HT-29 (cell line): ENCODE measurements at regions not wholly inside any gene's neighbourhood (a gene's known extent, or its start where the extent isn't known, plus 50 kb on each side); places are given as distances from the start of the nearest gene placed in this dataset. TPM values are rescaled to one million over a fixed set of nuclear protein-coding genes. Genes with fewer than 3 reads are reported as not detected.

Experiments used
- small RNA-seq: library from RNA; depleted of rRNA; stranded (forward); fragments of <200 nt; gene quantifications from one replicate; pipeline ENCODE3, GENCODE V24; 2014

Small RNA genes in the stretch of these regions (small RNA-seq; reads per million reads assigned to genes)
- not detected for gene AC091042.1
- gene MIR5011: not detected
- gene RNU6-1037P: not detected
- gene RPL31P9: not detected
